Endothelial cell of umbilical vein (primary cell): ENCODE measurements at regions not wholly inside any gene's neighbourhood (a gene's known extent, or its start where the extent isn't known, plus 50 kb on each side); places are given as distances from the start of the nearest gene placed in this dataset.

ENCODE experiments used
- BruUV-seq: library from RNA; stranded (reverse); fragments of 400-500 nt; replicated peaks from 2 replicates; lab custom pipeline; 2021; lab: Mats Ljungman, UMichigan
- CTCF ChIA-PET: fragments of 300-600, 350-600 bp; sonication (Branson Sonifier 250); formaldehyde crosslinking; loops from one replicate; lab custom pipeline; 2021; ENCODE audit warnings: antibody characterized with exemption, inconsistent platforms; lab: Charles Lee
- POLR2A ChIA-PET: fragments of 300-600, 350-600 bp; sonication (Branson Sonifier 250); formaldehyde crosslinking; loops from one replicate; lab custom pipeline; 2021; ENCODE audit warnings: antibody characterized with exemption, inconsistent platforms; lab: Charles Lee
- DNase-seq: peaks from one replicate; pipeline ENCODE4 v3.0.0-alpha.2; 2011; ENCODE audit warnings: low read depth, low spot score
- FAIRE-seq: peaks from 2 replicates; lab custom pipeline; 2011; peaks lifted over from hg19 to GRCh38; lab: Jason Lieb, UNC
- H2AFZ ChIP-seq: 2 replicates; pipeline ENCODE4 v1.6.0; 2012; ENCODE audit warnings: low read depth, low read length, control low read depth, inconsistent platforms
- H3K27ac ChIP-seq: 2 replicates; pipeline ENCODE4 v1.5.1; 2011; ENCODE audit warnings: low read depth, mild to moderate bottlenecking, control low read depth, low read length, moderate library complexity; ENCODE audit not compliant: insufficient read depth
- H3K27me3 ChIP-seq, 2 experiments: 2 replicates each; pipeline versions ENCODE4 v1.6.0 to v1.6.1; 2011; ENCODE audit warnings: low read length in 2 of 2, mixed read lengths in 1 of 2; ENCODE audit not compliant: control insufficient read depth in 2 of 2, insufficient read depth in 2 of 2
- H3K36me3 ChIP-seq, 2 experiments: 2 replicates in 1 of 2; 3 replicates in 1 of 2; pipeline ENCODE4 v1.5.1; 2011; ENCODE audit warnings: low read length in 2 of 2, mild to moderate bottlenecking in 1 of 2, moderate library complexity in 1 of 2; ENCODE audit not compliant: control insufficient read depth in 2 of 2, insufficient read depth in 2 of 2; ENCODE audit errors: extremely low read depth in 1 of 2
- H3K4me1 ChIP-seq: 3 replicates; pipeline ENCODE4 v1.5.1; 2011; ENCODE audit warnings: mild to moderate bottlenecking, low read length; ENCODE audit not compliant: control insufficient read depth, insufficient read depth; ENCODE audit errors: extremely low read depth
- H3K4me2 ChIP-seq: 2 replicates; pipeline ENCODE4 v1.6.1; 2011; ENCODE audit warnings: low read length, control low read depth, mixed read lengths; ENCODE audit not compliant: insufficient read depth
- H3K4me3 ChIP-seq, 3 experiments: fragments of 200-600 bp in 1 of 3; sonication (generic), shearing (Covaris generic) in 1 of 3; replicated peaks in 1 of 3; 2 replicates each; pipeline ENCODE4 v1.5.1; 2011 to 2016; ENCODE audit warnings: control low read depth in 3 of 3, low read length in 3 of 3, mild to moderate bottlenecking in 2 of 3, inconsistent platforms in 1 of 3, low read depth in 1 of 3, moderate library complexity in 1 of 3; ENCODE audit not compliant: insufficient read depth in 1 of 3
- H3K79me2 ChIP-seq: 2 replicates; pipeline ENCODE4 v1.6.0; 2012; ENCODE audit warnings: low read length, inconsistent platforms; ENCODE audit not compliant: control insufficient read depth, insufficient read depth
- H3K9ac ChIP-seq: replicated peaks from 2 replicates; pipeline ENCODE3; 2011; ENCODE audit warnings: low read length, control low read depth; ENCODE audit not compliant: insufficient read depth; ENCODE audit errors: extremely low read depth
- H3K9me1 ChIP-seq: replicated peaks from 3 replicates; pipeline ENCODE4 v1.6.0; 2011; ENCODE audit warnings: mild to moderate bottlenecking, low read length; ENCODE audit not compliant: control insufficient read depth, insufficient read depth; ENCODE audit errors: extremely low read depth
- H3K9me3 ChIP-seq: replicated peaks from 2 replicates; pipeline ENCODE4 v1.5.1; 2012; ENCODE audit warnings: low read length, inconsistent platforms; ENCODE audit not compliant: control insufficient read depth, insufficient read depth
- H4K20me1 ChIP-seq: replicated peaks from 2 replicates; pipeline ENCODE3; 2011; ENCODE audit warnings: mild to moderate bottlenecking, low read length; ENCODE audit not compliant: control insufficient read depth, insufficient read depth; ENCODE audit errors: extremely low read depth
- CTCF ChIP-seq, 2 donors: IDR thresholded peaks; 1 replicate in 1 of 2; 2 replicates in 1 of 2; pipeline ENCODE4 v1.5.1; 2011; ENCODE audit warnings: low read length in 2 of 2, mild to moderate bottlenecking in 2 of 2, moderate library complexity in 2 of 2, control low read depth in 1 of 2, inconsistent platforms in 1 of 2, low read depth in 1 of 2; ENCODE audit not compliant: insufficient read depth in 1 of 2; ENCODE audit errors: extremely low read depth in 1 of 2
- EZH2 ChIP-seq: IDR thresholded peaks from 2 replicates; pipeline ENCODE4 v1.6.1; 2012; ENCODE audit warnings: borderline replicate concordance, low read depth, mild to moderate bottlenecking, moderate library complexity, low read length, inconsistent platforms; ENCODE audit not compliant: severe bottlenecking
- FOS ChIP-seq: IDR thresholded peaks from 2 replicates; pipeline ENCODE4 v1.6.1; 2011; ENCODE audit warnings: mild to moderate bottlenecking, low read length, moderate library complexity, borderline replicate concordance; ENCODE audit not compliant: insufficient read depth
- GATA2 ChIP-seq: IDR thresholded peaks from 2 replicates; pipeline ENCODE4 v1.7.0; 2011; ENCODE audit warnings: low read depth, mild to moderate bottlenecking, moderate library complexity, mixed read lengths, low read length; ENCODE audit not compliant: insufficient read length, insufficient read depth
- JUN ChIP-seq: IDR thresholded peaks from 2 replicates; pipeline ENCODE4 v1.6.1; 2011; ENCODE audit warnings: borderline replicate concordance, low read depth; ENCODE audit not compliant: insufficient read length, insufficient read depth
- MAX ChIP-seq: IDR thresholded peaks from 2 replicates; pipeline ENCODE4 v1.6.1; 2011; ENCODE audit not compliant: insufficient read depth, insufficient read length
- MYC ChIP-seq: IDR thresholded peaks from one replicate; pipeline ENCODE4 v1.6.1; 2011; ENCODE audit warnings: mild to moderate bottlenecking, low read depth, low read length
- POLR2A ChIP-seq: IDR thresholded peaks from 2 replicates; pipeline ENCODE4 v1.6.1; 2012; ENCODE audit warnings: low read depth, mild to moderate bottlenecking, control low read depth, low read length
- POLR2AphosphoS5 ChIP-seq: IDR thresholded peaks from 2 replicates; pipeline ENCODE4 v1.6.1; 2012; ENCODE audit warnings: low read depth, mild to moderate bottlenecking, control low read depth, low read length, moderate library complexity; ENCODE audit not compliant: insufficient read depth
- dilution Hi-C: fragments of 300-500 bp; cut with MboI; formaldehyde crosslinking; loops from one replicate; pipeline ENCODE4 v1.15.0; 2019; ENCODE audit warnings: low sequenced_read_pairs; ENCODE audit not compliant: extremely low pct_ligation_motif_present
- intact Hi-C: fragments of 100-400 bp; cut with micrococcal nuclease; formaldehyde crosslinking; loops from one replicate; pipeline ENCODE4 v1.10.0; 2022

- H3K4me1 ChIP-seq = no peaks in the 10 kb centered on the region
- no peaks in the 10 kb centered on the region for H3K27me3 ChIP-seq
- no TSS peak for BruUV-seq
- FAIRE-seq (no peak), DNase-seq (no peak)
- intact Hi-C loops (no loop called here), dilution Hi-C loops (no loop called here)
- H3K9ac ChIP-seq = no peak overlapping the region
- ChIA-PET CTCF (no interaction called here), POLR2A (no interaction called here)
- H3K9me1 ChIP-seq = no peaks in the 10 kb centered on the region
- H2AFZ ChIP-seq = no peak overlapping the region
- H3K27ac ChIP-seq = no peak overlapping the region
- H3K36me3 ChIP-seq = no peaks in the 10 kb centered on the region
- no peak overlapping the region for H3K4me3 ChIP-seq
- H3K4me2 ChIP-seq = no peak overlapping the region
- TF ChIP-seq FOS (no peak), JUN (no peak), POLR2A (no peak), MYC (no peak)
- H3K79me2 ChIP-seq = no peaks in the 10 kb centered on the region
- H4K20me1 ChIP-seq = no peaks in the 10 kb centered on the region
- no peaks in the 10 kb centered on the region for H3K9me3 ChIP-seq
These were observed 476.3 kb downstream of the EPHA5 start for GRCh38 chr4:65193985-65194384.

GRCh38 chr4:65190780-65191179 is 479.5 kb downstream of the EPHA5 start:
- BruUV-seq = no TSS peak
- ChIA-PET POLR2A (no interaction called here), CTCF (no interaction called here)
- no peak overlapping the region for H3K4me3 ChIP-seq
- no peak overlapping the region for H3K9ac ChIP-seq
- no peak for DNase-seq
- H3K9me1 ChIP-seq = no peaks in the 10 kb centered on the region
- H2AFZ ChIP-seq = no peak overlapping the region
- no peaks in the 10 kb centered on the region for H4K20me1 ChIP-seq
- no peaks in the 10 kb centered on the region for H3K4me1 ChIP-seq
- dilution Hi-C loops = no loop called here
- H3K9me3 ChIP-seq = no peaks in the 10 kb centered on the region
- no peaks in the 10 kb centered on the region for H3K79me2 ChIP-seq
- no peak for FAIRE-seq
- intact Hi-C loops = no loop called here
- TF ChIP-seq MAX = no peak
- TF ChIP-seq CTCF (IDR thresholded peaks at IDR 0.05; ENCODE audit: extremely low read depth in 1 of 2, insufficient read depth in 1 of 2, low read depth in 1 of 2, low read length in 2 of 2) = no peak
- TF ChIP-seq FOS = no peak
- TF ChIP-seq JUN = no peak
- no peak for TF ChIP-seq POLR2A
- no peak for TF ChIP-seq POLR2AphosphoS5
- TF ChIP-seq EZH2 = no peak
- no peak for TF ChIP-seq GATA2
- TF ChIP-seq MYC = no peak
- no peaks in the 10 kb centered on the region for H3K36me3 ChIP-seq
- H3K27ac ChIP-seq = no peak overlapping the region
- H3K27me3 ChIP-seq = no peaks in the 10 kb centered on the region
- H3K4me2 ChIP-seq = no peak overlapping the region
